ENCODE measurements at regions not wholly inside any gene's neighbourhood (a gene's known extent, or its start where the extent isn't known, plus 50 kb on each side); places are given as distances from the start of the nearest gene placed in this dataset.

DNA sequence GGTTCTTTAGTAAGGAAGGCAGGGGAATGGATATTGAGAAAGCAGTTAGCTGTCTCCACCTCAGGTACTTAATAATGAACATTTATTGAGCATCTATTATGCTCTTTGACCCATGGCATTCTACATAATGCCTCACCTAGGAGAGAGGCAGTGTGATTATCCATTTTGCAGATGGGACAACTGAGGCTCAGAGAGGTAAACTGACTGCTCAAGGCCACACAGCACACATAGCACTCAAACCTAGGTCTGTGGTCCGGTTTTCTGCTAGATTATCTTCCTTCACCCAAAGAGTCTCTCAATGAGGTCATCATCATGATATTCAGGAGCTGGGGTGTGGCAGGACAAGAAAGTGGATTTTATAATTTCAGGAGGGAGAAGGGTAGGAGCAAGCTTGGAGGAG is 199.1 kb upstream of the LHX5 start:
- TF ChIP-seq, protein P1, sequence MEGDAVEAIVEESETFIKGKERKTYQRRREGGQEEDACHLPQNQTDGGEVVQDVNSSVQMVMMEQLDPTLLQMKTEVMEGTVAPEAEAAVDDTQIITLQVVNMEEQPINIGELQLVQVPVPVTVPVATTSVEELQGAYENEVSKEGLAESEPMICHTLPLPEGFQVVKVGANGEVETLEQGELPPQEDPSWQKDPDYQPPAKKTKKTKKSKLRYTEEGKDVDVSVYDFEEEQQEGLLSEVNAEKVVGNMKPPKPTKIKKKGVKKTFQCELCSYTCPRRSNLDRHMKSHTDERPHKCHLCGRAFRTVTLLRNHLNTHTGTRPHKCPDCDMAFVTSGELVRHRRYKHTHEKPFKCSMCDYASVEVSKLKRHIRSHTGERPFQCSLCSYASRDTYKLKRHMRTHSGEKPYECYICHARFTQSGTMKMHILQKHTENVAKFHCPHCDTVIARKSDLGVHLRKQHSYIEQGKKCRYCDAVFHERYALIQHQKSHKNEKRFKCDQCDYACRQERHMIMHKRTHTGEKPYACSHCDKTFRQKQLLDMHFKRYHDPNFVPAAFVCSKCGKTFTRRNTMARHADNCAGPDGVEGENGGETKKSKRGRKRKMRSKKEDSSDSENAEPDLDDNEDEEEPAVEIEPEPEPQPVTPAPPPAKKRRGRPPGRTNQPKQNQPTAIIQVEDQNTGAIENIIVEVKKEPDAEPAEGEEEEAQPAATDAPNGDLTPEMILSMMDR (IDR thresholded peaks at IDR 0.05): no peak
- TF ChIP-seq POLR2A (IDR thresholded peaks at IDR 0.05): no peak
